ENCODE measurements at regions not wholly inside any gene's neighbourhood (a gene's known extent, or its start where the extent isn't known, plus 50 kb on each side); places are given as distances from the start of the nearest gene placed in this dataset.

GRCh38 chr2:144252694-144253093, 267.2 kb downstream of the ZEB2 start:
- no peak for TF ChIP-seq CTCF (IDR thresholded peaks at IDR 0.05; ENCODE audit: insufficient read depth, low read depth, low read length)
- DNase-seq (ENCODE audit: low read depth) = no peak
- no peak overlapping the region for H3K4me3 ChIP-seq (ENCODE audit: low read depth, low read length)

GRCh38 chr2:144249035-144249637, 270.8 kb downstream of the ZEB2 start:
- no peak overlapping the region for H3K4me3 ChIP-seq (ENCODE audit: low read depth, low read length)
- no peak for TF ChIP-seq CTCF (IDR thresholded peaks at IDR 0.05; ENCODE audit: insufficient read depth, low read depth, low read length)
- DNase-seq (ENCODE audit: low read depth) = no peak

GRCh38 chr2:144248350-144249034, 271.4 kb downstream of the ZEB2 start:
- no peak for TF ChIP-seq CTCF (IDR thresholded peaks at IDR 0.05; ENCODE audit: insufficient read depth, low read depth, low read length)
- H3K4me3 ChIP-seq (ENCODE audit: low read depth, low read length) = no peak overlapping the region
- no peak for DNase-seq (ENCODE audit: low read depth)

- no peak for TF ChIP-seq CTCF (IDR thresholded peaks at IDR 0.05; ENCODE audit: insufficient read depth, low read depth, low read length)
- no peak overlapping the region for H3K4me3 ChIP-seq (ENCODE audit: low read depth, low read length)
- DNase-seq (ENCODE audit: low read depth) = no peak
Measured at GRCh38 chr2:144244938-144245337, 275.0 kb downstream of the ZEB2 start.

GRCh38 chr2:144242311-144242710, 277.6 kb downstream of the ZEB2 start:
- DNase-seq (ENCODE audit: low read depth) = no peak
- no peak for TF ChIP-seq CTCF (IDR thresholded peaks at IDR 0.05; ENCODE audit: insufficient read depth, low read depth, low read length)
- no peak overlapping the region for H3K4me3 ChIP-seq (ENCODE audit: low read depth, low read length)

- TF ChIP-seq CTCF (IDR thresholded peaks at IDR 0.05; ENCODE audit: insufficient read depth, low read depth, low read length) = no peak
- no peak overlapping the region for H3K4me3 ChIP-seq (ENCODE audit: low read depth, low read length)
- no peak for DNase-seq (ENCODE audit: low read depth)
Measured at GRCh38 chr2:144241801-144242200, 278.1 kb downstream of the ZEB2 start.

Measured in fibroblast of villous mesenchyme (primary cell).